ENCODE measurements at regions not wholly inside any gene's neighbourhood (a gene's known extent, or its start where the extent isn't known, plus 50 kb on each side); places are given as distances from the start of the nearest gene placed in this dataset.
"Not testable (repeated sequence)": the region's sequence is repeated elsewhere in the genome, so short reads cannot be mapped to it uniquely, and the experiment has no call there.

DNA sequence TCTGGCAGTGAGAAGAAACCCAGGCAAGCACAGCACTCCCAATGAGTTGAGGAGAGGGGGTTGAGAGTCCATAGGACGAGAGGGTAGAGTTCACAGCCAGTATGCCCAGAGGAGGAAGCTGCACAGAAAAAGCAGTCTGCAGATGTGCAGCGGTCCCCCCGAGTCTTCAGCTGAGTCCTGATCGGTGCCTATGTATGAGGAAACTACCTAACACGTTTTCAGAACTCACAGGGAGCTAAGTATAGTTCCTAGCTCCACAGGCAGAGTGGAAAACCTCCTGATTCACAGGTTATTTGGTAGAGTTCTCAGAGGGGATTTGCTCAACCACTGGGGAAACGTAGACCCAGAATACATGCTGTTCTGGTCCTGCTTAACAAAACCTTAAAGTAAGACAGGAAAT, 271.3 kb upstream of the CNTNAP2 start:
- intact Hi-C loops (cut with DNase I) = no loop called here
- ATAC-seq = no peak

DNA sequence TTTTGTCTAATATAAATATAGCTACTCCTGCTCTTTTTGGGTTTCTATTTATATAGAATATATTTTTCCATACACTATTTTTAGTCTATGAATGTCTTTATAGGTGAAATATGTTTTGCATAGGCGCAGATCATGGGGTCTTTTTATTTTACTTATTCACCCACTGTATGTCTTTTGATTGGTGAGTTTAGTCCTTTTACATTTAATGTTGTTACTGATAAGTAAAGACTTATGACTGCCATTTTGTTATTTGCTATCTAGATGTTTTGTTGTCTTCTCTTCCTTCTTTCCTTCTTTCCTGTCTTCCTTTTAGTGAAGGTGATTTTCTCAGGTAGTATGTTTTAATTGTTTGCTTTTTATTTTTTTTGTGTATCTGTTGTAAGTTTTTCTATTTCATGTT, 276.8 kb upstream of the CNTNAP2 start:
- Histone ChIP-seq H3K27ac (no peak overlapping the region), H3K4me3 (no peak overlapping the region), H3K4me1 (no peaks in the 10 kb centered on the region), H3K9me3 (no peaks in the 10 kb centered on the region), H3K36me3 (no peaks in the 10 kb centered on the region), H3K27me3 (no peaks in the 10 kb centered on the region)
- TF ChIP-seq POLR2A (IDR thresholded peaks at IDR 0.05) = no peak
- TF ChIP-seq, protein P1, sequence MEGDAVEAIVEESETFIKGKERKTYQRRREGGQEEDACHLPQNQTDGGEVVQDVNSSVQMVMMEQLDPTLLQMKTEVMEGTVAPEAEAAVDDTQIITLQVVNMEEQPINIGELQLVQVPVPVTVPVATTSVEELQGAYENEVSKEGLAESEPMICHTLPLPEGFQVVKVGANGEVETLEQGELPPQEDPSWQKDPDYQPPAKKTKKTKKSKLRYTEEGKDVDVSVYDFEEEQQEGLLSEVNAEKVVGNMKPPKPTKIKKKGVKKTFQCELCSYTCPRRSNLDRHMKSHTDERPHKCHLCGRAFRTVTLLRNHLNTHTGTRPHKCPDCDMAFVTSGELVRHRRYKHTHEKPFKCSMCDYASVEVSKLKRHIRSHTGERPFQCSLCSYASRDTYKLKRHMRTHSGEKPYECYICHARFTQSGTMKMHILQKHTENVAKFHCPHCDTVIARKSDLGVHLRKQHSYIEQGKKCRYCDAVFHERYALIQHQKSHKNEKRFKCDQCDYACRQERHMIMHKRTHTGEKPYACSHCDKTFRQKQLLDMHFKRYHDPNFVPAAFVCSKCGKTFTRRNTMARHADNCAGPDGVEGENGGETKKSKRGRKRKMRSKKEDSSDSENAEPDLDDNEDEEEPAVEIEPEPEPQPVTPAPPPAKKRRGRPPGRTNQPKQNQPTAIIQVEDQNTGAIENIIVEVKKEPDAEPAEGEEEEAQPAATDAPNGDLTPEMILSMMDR (IDR thresholded peaks at IDR 0.05) = no peak
- WGBS (ENCODE audit: insufficient coverage, low coverage, low lambda C conversion rate, missing lambda C conversion rate) = 42% methylated on average over 1 of the region's 1 CpG
- no peak for DNase-seq
- ATAC-seq = no peak
- intact Hi-C loops (cut with DNase I) = no loop called here

More for the DNA sequence above, 271.3 kb upstream of the CNTNAP2 start:
- Histone ChIP-seq H3K27ac (no peak overlapping the region), H3K27me3 (no peaks in the 10 kb centered on the region), H3K4me3 (no peak overlapping the region), H3K9me3 (no peaks in the 10 kb centered on the region), H3K36me3 (no peaks in the 10 kb centered on the region), H3K4me1 (no peaks in the 10 kb centered on the region)
- TF ChIP-seq, protein P1 (IDR thresholded peaks at IDR 0.05) = no peak
- no peak for TF ChIP-seq POLR2A (IDR thresholded peaks at IDR 0.05)
- WGBS (ENCODE audit: insufficient coverage, low coverage, low lambda C conversion rate, missing lambda C conversion rate) = 24% methylated on average over 6 of the region's 6 CpGs
- DNase-seq = no peak

DNA sequence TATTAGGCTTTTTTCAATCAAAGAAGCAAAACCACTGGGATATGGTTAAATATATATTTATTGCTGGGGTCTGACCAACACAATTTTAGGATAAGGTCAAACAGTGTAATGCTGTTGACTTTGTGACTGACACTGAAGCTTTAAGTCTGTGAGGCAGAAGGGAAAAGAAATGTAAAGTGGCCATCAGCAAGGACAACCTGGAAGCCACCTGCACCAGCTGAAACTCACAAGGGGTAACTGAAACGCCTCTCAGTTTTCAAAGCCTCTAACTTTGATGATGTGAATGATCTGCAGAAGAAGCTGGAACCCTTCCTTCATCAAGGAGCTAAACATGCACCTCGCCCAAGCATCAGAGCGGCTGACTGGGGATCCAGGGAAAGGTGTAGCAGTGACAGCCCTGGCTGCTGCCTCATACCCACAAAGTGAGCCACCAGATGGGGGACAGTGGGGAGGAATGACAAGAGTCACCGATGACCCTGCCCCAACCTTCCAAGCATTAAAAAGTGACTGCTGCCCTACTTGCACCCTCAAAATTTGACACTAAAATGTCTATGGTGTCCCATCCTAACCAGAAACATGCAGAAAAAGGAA, 284.9 kb upstream of the CNTNAP2 start:
- no peaks in the 10 kb centered on the region for H3K4me1 ChIP-seq
- no peak overlapping the region for H3K4me3 ChIP-seq
- H3K27ac ChIP-seq = no peak overlapping the region
- no peak for TF ChIP-seq POLR2A (IDR thresholded peaks at IDR 0.05)
- TF ChIP-seq, protein P1 (IDR thresholded peaks at IDR 0.05) = no peak
- intact Hi-C loops (cut with DNase I) = no loop called here
- H3K27me3 ChIP-seq = no peaks in the 10 kb centered on the region
- no peaks in the 10 kb centered on the region for H3K9me3 ChIP-seq
- no peaks in the 10 kb centered on the region for H3K36me3 ChIP-seq
- WGBS (ENCODE audit: insufficient coverage, low coverage, low lambda C conversion rate, missing lambda C conversion rate) = 17% methylated on average over 1 of the region's 4 CpGs
- DNase-seq = no peak
- ATAC-seq = no peak

DNA sequence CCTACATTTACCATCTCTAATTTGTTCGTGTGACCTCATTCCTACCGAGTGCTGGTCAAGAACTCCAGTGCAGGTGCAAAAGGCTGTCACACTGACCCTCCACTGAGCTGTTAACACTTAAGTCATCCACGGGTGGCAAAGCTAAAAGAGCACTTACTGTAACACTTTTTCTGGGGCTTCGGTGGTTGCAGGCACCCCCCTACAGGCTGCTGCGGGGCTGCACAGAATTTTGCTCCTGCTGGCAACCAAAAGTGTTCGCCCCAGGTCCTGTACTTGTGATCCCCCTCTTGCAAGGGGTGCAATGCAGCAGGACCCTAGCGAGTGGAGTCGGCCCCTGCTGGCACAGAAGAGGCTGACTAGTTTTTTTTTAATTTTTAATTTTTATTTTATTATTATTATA, 298.9 kb upstream of the CNTNAP2 start:
- 59% methylated on average over 8 of the region's 8 CpGs for WGBS (ENCODE audit: insufficient coverage, low coverage, low lambda C conversion rate, missing lambda C conversion rate)
- Histone ChIP-seq H3K9me3 (no peaks in the 10 kb centered on the region), H3K27me3 (no peaks in the 10 kb centered on the region), H3K4me3 (no peak overlapping the region), H3K4me1 (no peaks in the 10 kb centered on the region), H3K27ac (no peak overlapping the region), H3K36me3 (no peaks in the 10 kb centered on the region)
- DNase-seq = peak in 1 of 3 donors; percentile 18
- ATAC-seq = no peak
- intact Hi-C loops (cut with DNase I) = no loop called here
- TF ChIP-seq, protein P1 (IDR thresholded peaks at IDR 0.05) = no peak
- no peak for TF ChIP-seq POLR2A (IDR thresholded peaks at IDR 0.05)

DNA sequence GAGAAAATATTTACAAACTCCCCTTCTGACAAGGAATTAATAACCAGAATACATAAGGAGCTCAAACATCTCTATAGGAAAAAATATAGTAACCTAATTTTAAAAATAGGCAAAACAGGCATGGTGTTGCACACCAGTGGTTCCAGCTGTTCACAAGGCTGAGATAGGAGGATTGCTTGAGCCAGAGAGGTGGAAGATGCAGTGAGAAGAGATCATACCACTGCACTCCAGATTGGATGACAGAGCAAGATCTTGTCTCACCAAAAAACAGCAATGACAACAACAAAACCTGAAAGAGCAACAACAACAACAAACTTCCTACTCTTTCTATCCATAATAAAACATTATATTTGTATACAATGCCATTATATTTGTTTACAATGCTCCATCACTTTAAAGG, 304.4 kb upstream of the CNTNAP2 start:
- no peaks in the 10 kb centered on the region for H3K36me3 ChIP-seq
- no peaks in the 10 kb centered on the region for H3K27me3 ChIP-seq
- no peaks in the 10 kb centered on the region for H3K4me1 ChIP-seq
- ATAC-seq (no peak), DNase-seq (no peak)
- TF ChIP-seq, protein P1 (IDR thresholded peaks at IDR 0.05) = no peak
- TF ChIP-seq POLR2A (IDR thresholded peaks at IDR 0.05) = no peak
- intact Hi-C loops (cut with DNase I) = no loop called here
- no peak overlapping the region for H3K27ac ChIP-seq
- no peak overlapping the region for H3K4me3 ChIP-seq
- no peaks in the 10 kb centered on the region for H3K9me3 ChIP-seq

DNA sequence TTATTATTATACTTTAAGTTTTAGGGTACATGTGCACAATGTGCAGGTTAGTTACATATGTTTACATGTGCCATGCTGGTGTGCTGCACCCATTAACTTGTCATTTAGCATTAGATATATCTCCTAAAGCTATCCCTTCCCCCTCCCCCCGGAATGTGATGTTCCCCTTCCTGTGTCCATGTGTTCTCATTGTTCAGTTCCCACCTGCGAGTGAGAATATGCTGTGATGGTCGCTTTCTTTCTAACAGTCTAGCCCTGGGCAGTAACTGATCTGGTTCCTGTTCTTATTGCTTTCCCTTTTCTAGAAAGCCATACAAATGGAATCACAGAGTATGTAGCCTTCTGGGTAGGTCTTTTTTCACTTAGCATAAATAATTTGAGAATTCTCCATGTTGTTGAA, 311.1 kb upstream of the CNTNAP2 start:
- H3K4me3 ChIP-seq; intact Hi-C loops (cut with DNase I); ATAC-seq; H3K4me1 ChIP-seq; H3K36me3 ChIP-seq; H3K9me3 ChIP-seq; DNase-seq; H3K27me3 ChIP-seq; H3K27ac ChIP-seq: not testable (repeated sequence)
- WGBS (ENCODE audit: insufficient coverage, low coverage, low lambda C conversion rate, missing lambda C conversion rate) = 31% methylated on average over 3 of the region's 3 CpGs

Measured in right lobe of liver (tissue), 6 donors.